GM13977 (cell line): ENCODE measurements at regions not wholly inside any gene's neighbourhood (a gene's known extent, or its start where the extent isn't known, plus 50 kb on each side); places are given as distances from the start of the nearest gene placed in this dataset.

Experiments used
- DNase-seq: peaks from one replicate; pipeline ENCODE4 v3.0.0; 2012; ENCODE audit warnings: low spot score
- in situ Hi-C: fragments of 300-500 bp; cut with MboI; formaldehyde crosslinking; loops from one replicate; pipeline ENCODE4 v1.12.0; 2022; ENCODE audit warnings: low sequenced_read_pairs, low pct_unique_long_range_greater_than_20kb, mixed read lengths, inconsistent platforms; ENCODE audit not compliant: unreplicated experiment
- TF ChIP-seq, protein P1 (sequence below): IDR thresholded peaks from 2 replicates; pipeline ENCODE4 v1.5.1; 2012; ENCODE audit warnings: mild to moderate bottlenecking, control low read depth; ENCODE audit not compliant: insufficient read depth; ENCODE audit errors: extremely low read depth, missing control alignments

DNA sequence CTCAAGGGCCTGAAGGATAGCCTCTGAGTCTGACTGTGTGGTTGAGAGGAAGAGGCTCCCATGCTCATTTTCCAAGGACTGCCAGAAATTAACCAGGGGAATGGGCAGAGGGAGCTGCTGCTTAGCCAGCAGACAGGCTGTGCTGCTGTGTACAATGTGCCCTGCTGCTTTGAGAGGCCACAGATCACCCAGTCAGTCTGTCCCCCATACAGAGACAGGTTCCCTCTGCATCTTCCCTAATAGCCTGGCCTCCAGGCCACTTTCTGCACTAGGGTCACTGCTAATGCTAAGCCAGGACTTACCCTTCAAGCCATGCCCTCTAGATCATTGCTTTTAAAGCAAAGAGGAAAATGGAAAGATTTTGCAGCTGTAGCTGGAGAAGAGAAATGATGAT, 341.1 kb downstream of the CYRIA start:
- DNase-seq = no peak

DNA sequence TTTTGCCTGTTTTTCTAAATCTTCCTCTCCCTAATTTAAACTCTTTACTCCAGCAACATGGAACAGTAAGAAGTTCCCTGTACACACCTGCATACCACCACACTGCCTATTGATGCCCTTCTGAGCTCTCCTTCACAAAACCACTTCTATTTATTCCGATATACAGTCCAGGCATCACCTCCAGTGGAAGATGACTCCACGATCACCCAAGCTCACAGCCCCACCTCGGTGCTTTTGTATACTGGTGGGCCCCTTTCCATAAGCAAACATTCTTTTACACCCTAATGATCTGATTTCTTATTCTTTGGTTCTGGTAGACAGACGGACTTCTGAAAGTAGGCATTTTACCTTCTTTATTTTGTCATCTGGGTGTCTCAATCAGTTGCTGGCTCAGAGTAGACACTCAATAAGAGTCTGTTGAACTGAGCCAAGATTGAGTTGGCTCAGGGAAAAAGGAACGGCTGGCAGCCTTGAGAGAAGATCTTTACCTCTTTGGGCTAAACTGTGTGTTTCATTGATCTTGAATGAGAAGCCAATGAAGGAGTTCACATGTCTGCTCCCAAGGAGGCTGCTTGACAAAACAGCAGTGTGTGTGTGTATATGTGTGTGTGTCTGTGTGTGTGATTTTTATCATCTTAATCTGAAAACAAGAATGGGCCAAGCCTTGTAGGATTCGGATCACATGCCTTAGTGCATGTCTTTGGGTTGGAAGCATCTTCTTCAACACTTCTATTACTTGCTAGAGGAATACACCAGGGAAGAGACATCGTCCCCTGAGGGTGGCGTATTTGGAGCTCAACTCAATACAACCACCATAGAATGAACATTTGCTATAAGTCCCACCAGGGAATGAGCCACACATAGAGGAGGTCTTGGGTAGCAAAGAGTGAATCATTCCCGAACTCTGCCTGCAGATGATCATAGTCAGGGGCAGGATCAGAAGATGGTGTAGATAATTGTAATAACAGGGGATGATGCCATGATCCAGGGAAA, 341.8 kb downstream of the CYRIA start:
- no peak for DNase-seq
- in situ Hi-C loops = no loop called here
- TF ChIP-seq, protein P1, sequence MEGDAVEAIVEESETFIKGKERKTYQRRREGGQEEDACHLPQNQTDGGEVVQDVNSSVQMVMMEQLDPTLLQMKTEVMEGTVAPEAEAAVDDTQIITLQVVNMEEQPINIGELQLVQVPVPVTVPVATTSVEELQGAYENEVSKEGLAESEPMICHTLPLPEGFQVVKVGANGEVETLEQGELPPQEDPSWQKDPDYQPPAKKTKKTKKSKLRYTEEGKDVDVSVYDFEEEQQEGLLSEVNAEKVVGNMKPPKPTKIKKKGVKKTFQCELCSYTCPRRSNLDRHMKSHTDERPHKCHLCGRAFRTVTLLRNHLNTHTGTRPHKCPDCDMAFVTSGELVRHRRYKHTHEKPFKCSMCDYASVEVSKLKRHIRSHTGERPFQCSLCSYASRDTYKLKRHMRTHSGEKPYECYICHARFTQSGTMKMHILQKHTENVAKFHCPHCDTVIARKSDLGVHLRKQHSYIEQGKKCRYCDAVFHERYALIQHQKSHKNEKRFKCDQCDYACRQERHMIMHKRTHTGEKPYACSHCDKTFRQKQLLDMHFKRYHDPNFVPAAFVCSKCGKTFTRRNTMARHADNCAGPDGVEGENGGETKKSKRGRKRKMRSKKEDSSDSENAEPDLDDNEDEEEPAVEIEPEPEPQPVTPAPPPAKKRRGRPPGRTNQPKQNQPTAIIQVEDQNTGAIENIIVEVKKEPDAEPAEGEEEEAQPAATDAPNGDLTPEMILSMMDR = no peak

More for the DNA sequence above, 341.1 kb downstream of the CYRIA start:
- TF ChIP-seq, protein P1 = no peak
- in situ Hi-C loops = no loop called here

DNA sequence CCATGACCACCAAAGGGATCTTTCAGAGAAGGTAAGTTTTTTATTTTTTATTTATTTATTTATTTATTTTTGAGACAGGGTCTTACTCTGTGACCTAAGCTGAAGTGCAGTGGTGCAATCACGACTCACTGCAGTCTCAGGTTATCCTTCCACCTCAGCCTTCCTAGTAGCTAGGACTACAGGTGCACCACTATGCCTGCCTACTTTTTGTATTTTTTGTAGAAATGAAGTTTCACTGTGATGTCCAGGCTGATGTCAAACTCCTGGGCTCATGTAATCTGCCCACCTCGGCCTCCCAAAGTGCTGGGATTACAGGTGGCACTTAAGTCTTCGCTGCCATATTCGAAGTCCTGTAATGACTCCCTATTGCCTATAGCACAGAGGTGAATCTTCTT, 342.5 kb downstream of the CYRIA start:
- no peak for DNase-seq
- TF ChIP-seq, protein P1 = no peak
- in situ Hi-C loops = no loop called here

DNA sequence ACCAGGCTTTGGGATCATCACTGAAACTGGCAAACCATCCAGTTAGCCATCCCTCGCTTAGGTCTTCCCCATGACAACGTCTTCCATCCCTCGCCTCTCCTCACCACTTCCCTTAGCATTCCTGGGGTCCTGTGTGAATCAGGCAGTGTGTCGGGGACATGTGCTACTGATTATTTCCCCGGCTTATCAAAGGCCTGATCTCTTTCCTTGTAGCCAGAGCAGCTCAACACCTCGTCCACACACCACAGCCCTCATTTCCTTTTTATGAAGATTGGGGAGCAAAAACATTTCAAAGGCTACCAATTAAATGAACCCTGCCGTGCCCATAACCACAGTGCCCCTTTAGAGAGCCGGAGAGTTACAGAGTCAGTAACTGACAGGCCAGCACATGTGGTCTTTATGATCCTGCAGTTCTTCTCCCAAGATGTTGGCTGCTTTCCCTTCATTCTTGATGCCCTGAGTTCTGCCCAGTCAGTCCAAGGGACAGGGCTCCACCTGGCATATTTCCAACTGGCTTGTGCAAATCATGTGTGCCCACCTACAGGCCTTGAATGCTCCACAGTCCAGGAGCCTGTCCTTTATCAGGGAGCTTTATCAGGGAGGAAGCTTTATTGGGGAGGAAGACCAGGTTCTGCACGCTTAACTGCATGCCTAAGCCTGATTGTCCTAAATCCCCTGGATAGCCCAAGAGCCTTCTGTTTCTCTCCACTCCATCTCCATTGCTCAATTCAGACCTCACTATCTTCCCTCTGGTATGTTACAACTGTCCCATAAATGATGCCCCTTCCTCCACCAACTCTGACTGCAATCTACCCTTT, 343.1 kb downstream of the CYRIA start:
- in situ Hi-C loops = no loop called here
- DNase-seq = no peak
- TF ChIP-seq, protein P1 = no peak

DNA sequence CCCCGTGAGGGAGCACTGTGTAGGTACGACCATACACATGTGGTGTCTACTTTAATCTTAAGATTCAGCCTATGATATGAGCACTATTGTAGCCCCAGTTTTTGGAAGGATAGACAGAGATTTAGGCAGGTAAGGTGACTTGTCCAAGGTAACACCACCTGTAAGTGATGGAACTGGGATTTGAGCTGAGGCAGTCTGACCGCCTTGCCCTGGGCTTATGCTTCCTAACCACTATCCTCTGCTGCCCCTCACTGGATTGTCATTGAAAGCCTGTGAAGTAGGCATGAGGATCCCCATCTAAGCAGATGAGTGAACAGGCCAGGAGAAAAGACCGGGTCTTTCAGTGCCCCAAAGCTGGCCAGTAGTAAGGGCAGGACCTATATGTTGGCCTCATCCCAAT, 343.8 kb downstream of the CYRIA start:
- no peak for DNase-seq
- TF ChIP-seq, protein P1 = no peak
- in situ Hi-C loops = no loop called here

DNA sequence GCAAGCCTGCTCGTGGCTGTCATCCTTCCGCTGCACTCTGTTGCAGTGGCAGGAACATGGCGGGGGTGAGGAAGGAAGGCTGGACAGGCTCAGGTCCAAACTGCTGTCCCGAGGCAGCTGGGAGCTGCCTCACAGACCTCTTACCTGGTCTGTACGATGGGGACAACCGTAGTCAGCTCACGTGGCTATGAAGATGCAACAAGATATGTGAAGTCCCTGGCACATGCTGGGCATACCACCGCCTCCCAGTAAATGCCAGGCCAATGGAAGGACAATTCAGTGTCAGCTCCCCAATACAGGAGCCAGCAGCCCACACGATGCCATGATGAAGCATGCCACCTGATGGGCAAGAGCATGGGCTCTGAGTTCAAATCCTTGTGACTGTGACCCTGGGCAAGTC, 344.4 kb downstream of the CYRIA start:
- in situ Hi-C loops = no loop called here
- DNase-seq = no peak
- TF ChIP-seq, protein P1 = no peak
